Ammon's horn (tissue), 1 donor: ENCODE measurements at regions not wholly inside any gene's neighbourhood (a gene's known extent, or its start where the extent isn't known, plus 50 kb on each side); places are given as distances from the start of the nearest gene placed in this dataset.

Source experiments
- DNase-seq: peaks from one replicate; pipeline ENCODE4 v3.0.0-alpha.2; 2016; ENCODE audit warnings: low spot score

GRCh38 chr10:71070741-71071140 is 141.6 kb upstream of the UNC5B start:
- no peak for DNase-seq

DNA sequence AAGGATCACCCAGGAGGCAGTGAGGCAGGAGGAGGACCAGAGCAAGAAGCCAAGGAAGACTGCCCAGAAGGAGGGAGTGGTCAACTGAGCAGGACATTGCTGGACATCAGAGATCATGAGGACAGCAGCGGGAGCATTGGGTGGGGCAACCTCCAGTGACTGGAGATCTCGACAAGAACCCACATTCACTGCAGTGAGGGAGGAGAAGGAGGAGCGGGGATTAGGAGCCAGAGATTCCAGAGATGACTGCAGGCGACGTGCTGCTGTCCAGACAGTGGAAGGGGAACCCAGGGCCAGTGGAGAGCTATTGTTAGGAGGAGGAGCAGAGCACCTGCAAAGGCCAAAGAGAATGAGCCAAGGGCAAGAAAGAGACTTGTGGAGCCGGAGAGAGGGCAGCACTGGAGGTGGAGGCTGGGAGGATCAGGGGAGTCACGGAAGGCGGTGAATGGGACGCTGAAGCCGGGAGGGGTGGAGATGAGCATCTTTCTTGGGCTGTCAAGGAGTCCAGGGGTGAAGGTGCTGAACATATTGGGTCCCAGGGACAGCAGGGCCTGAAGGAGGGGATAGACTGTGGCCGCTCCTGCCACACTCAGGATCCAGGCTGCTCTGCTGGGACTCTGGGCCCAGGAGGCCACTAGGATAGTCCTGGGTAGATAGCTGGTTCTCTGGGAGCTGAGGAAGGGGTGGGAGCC is 140.1 kb upstream of the UNC5B start:
- DNase-seq = no peak

- DNase-seq = no peak
Measured at GRCh38 chr10:71072823-71073210, 139.6 kb upstream of the UNC5B start.

- DNase-seq = no peak
Measured at GRCh38 chr10:71073451-71074175, 138.8 kb upstream of the UNC5B start.

- no peak for DNase-seq
Measured at GRCh38 chr10:71074176-71074755, 138.1 kb upstream of the UNC5B start.

GRCh38 chr10:71075086-71075758 is 137.1 kb upstream of the UNC5B start:
- DNase-seq = no peak

- DNase-seq = no peak
Measured at GRCh38 chr10:71075759-71076472, 136.5 kb upstream of the UNC5B start.

DNA sequence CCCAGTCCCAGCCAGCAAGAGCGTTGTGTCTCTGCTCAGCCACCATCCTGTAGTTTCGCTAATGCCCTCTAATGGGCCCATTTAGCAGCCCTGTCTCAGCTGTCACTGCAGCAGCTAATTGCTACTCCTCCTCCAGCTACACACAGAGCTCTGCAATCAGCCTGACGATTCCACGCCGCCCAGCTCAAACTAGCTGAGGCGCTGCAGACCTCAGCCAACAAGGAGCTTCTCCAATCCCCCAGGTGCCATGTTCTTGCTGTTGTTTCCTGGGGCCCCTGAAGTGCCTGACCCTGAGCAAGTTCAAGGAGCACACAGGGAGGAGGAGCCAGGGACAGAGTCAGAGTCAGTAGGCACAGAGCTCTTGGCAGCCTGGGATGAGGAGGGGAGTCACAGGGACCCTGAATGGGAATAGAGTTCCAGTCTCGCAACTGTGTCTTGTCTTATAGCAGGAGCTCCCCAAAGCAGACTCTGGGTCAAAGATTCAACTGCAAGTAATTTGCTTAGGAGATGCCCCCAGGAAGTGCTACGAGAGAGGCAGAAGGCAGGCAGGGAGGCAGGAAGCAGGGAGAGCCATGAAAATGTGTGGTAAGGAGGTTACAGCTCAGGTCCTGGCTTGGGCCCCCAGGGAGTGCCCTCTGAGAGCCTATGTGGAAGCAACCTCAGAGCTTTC is 135.8 kb upstream of the UNC5B start:
- no peak for DNase-seq

- DNase-seq = no peak
Measured at GRCh38 chr10:71077143-71077581, 135.2 kb upstream of the UNC5B start.

- no peak for DNase-seq
Measured at GRCh38 chr10:71077796-71078453, 134.4 kb upstream of the UNC5B start.

GRCh38 chr10:71078454-71079145 is 133.8 kb upstream of the UNC5B start:
- DNase-seq = no peak

- no peak for DNase-seq
Measured at GRCh38 chr10:71079761-71080380, 132.5 kb upstream of the UNC5B start.

DNA sequence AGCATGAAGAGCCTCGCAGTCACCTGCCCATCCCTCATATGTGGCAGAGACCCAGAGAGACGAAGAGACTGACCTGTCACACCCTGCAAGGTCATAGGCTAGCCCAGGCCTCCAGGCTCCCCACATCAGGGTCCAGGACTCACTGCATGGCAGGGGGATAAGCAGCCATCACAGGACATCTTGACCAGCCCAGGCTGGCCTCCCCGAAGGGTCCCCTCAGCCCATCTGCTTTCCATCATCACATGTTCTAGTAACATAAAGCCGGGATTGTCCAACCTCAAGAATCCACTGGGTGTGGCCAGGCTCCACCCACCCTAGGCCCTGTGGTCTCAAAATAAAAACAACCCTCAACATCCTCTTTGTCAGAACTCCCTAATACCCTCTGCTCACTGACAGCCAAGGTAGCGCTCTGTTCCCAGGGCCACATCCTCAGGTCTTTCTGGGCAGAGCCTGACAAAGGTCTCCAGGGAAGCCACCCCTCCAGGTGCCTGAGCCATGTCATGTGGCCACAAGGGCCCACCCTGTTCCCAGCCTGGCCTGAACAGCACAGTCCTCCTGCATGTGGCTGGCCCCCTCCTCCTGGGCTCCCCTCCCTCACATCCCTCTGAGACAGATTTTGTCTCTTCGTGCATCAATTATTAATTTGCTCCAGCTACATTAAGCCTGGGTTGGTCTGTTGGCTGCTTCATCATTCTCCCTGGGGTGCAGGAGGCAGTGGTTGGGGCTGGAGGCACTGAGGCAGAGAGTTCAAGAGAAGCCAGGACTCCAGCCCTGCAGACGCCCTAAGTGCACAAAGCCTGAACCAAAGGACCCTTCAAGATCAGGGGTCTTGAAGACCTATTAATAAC is 131.8 kb upstream of the UNC5B start:
- no peak for DNase-seq

DNA sequence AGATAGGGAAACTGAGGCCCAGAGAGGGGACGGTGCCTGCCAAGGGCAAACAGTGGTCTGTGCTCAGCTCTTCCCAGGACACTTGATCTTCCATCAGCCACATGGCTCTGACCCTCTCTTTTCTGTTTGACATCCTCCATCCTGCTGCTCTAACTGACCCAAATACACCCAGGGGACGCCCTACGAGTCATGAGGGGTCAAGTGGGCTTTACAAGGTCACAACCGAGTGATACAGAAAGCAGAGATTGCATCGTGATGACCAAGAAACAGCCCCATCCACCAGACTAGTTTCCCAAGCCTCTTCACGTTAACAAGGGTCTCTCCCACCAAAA is 131.2 kb upstream of the UNC5B start:
- DNase-seq = no peak

DNA sequence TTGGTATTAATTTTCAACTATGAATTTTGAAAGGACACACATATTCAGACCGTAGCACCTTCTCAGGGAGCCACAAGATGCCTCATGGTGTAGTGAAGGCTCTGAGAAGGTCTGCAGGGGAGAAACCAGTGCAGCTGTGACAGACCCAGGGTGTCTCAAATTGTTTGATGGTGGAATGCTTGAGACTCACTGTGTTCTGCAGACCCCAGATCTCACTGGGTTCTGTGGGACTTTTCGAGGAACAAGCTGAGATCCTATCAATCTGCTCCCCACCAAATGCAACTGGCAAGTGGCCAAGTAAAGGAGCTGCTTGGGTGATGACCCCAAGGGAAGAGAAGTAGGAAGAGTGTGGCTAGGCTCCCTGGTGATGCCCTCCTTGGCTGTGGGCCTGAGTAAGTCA is 130.5 kb upstream of the UNC5B start:
- no peak for DNase-seq

- no peak for DNase-seq
Measured at GRCh38 chr10:71082960-71083715, 129.2 kb upstream of the UNC5B start.

DNA sequence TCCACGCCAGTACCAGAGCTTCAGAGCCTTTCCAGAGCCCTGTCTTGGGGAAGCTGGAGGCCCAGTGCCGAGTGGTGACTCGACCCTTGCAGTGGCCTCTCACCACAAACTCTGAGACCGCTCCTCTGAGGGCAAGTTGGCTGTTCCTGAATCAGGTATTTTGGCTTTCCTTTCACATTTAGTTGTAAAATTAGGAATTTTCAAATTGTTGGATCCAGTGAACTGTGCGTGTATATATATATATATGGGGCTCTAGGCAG is 128.7 kb upstream of the UNC5B start:
- no peak for DNase-seq

DNA sequence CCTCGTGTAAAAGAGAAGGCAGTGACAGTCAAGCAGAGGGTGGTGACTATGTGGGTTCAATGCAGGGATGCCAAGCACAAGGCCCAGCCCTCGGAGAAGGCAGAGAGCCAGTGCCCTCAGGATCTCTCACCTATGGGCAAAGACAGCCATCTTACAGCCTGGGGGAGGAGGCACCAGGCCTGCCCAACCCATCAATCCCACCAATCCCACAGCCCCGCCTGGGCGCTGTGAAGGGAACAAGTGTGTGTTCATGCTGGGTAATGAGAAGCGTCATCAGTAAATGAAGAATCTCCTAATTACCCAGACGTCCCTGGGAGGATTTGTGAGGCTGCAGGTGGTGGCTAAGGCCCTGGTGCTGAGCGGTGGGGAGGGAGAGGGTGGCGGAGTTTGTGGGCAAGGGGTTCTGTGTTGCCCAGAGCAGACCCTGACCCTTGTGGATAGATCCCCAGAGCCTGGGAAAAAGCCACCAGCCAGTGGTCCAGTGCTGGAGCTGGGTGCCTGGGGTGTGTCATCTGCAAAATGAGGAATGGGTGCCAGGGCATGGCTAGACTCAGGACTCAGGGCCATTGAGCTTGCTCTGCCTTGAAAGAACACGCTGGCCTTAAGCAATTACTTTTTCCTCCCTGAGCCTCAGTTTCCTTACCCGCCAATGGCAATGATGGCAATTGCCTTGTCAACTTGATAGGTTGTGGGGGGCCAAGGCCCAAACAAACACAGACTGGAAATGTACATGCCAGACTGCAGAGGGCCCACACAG is 128.1 kb upstream of the UNC5B start:
- DNase-seq = no peak
